ENCODE measurements at regions not wholly inside any gene's neighbourhood (a gene's known extent, or its start where the extent isn't known, plus 50 kb on each side); places are given as distances from the start of the nearest gene placed in this dataset.

DNA sequence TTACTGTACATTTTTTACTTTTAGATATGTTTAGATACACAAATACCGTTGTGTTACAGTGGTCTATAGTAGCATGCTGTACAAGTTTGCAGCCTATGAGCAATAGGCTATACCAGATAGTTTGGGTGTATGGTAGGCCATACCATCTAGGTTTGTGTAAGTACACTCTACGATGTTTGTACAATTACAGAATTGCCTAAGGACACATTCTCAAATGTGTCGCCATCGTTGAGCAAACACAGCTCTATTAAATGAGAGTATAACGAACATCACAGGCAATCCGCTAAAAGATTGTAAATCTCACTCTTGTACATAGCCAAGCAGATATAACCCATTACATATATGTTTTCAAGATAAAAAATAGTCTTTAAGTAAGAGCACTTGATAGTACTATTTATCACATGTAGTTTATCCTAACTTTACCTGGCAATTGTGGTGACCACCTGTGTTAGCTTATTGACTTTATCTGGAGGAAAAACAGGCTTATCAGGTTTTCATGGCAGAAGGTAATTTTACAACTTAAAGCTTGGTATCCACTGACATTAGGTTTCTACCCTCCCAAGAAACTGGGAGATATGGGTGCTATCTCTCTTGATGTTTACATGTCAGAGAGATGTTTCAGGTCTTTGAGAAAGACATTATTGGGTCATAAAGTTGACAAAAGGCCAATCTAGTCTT is 898.7 kb downstream of the NSUN3 start:
- peaks cover 6% of the 10 kb centered on the region for H3K9me3 Mint-ChIP-seq

DNA sequence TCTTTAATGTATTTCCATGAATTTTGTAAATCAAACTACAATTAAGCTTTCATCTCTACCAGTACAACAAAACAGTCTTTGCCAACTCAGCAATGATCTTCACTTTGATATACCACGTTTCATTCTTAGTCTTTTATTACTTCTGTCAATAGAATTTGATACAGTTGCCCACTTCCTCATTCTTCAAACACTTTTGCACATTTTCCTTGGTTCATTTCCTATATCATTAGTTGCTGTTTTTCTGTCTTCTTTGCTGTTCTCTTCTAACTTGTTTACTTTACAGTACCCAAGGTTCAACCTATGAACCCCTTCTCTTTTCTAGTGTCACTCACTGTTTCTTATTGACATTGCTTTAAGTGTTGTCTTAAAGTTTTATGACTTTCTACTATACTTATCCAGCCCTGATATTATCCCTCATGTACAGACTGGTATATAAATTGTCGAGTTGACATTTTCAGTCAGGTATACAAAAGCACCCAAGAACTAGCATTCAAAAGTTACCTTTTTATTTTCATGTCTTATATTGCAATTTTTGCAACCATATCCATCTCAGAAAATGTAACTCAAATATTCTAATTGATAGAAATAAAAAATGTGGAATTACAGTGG is 903.1 kb downstream of the NSUN3 start:
- Mint-ChIP-seq H3K4me1 (ENCODE audit: low read depth) (no peaks in the 10 kb centered on the region), H3K27ac (no peak overlapping the region), H3K36me3 (ENCODE audit: low read depth) (no peaks in the 10 kb centered on the region), H3K27me3 (ENCODE audit: low read depth) (no peaks in the 10 kb centered on the region), H3K9me3 (peaks cover 15% of the 10 kb centered on the region), H3K4me3 (no peak overlapping the region)
- DNase-seq (ENCODE audit: low spot score): no peak

More for the DNA sequence above, 898.7 kb downstream of the NSUN3 start:
- Mint-ChIP-seq H3K4me3 (no peak overlapping the region), H3K27me3 (ENCODE audit: low read depth) (no peaks in the 10 kb centered on the region), H3K36me3 (ENCODE audit: low read depth) (no peaks in the 10 kb centered on the region), H3K27ac (no peak overlapping the region), H3K4me1 (ENCODE audit: low read depth) (no peaks in the 10 kb centered on the region)
- no peak for DNase-seq (ENCODE audit: low spot score)

DNA sequence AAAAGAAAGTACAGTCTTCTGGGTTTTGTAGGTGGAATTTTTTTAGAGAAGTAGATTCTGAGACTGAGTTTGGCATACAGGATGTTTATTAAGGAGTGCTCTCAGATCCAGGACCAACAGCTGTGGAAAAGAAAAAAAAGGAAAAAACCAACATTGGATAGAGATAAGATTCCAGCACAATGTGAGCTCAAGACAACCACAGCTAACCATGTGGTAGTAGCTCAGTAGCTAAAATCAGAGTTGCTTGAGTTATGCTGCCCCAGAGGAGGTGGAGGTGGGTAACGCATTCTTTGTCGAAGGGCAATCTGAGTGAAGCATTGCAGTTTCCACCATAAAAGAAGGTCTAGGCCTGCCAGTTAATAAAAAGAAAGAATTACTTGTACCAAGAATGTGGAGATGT is 904.3 kb downstream of the NSUN3 start:
- Mint-ChIP-seq H3K4me1 (ENCODE audit: low read depth) (no peaks in the 10 kb centered on the region), H3K36me3 (ENCODE audit: low read depth) (no peaks in the 10 kb centered on the region), H3K27ac (no peak overlapping the region), H3K4me3 (no peak overlapping the region), H3K9me3 (peaks cover 20% of the 10 kb centered on the region), H3K27me3 (ENCODE audit: low read depth) (no peaks in the 10 kb centered on the region)
- no peak for DNase-seq (ENCODE audit: low spot score)

DNA sequence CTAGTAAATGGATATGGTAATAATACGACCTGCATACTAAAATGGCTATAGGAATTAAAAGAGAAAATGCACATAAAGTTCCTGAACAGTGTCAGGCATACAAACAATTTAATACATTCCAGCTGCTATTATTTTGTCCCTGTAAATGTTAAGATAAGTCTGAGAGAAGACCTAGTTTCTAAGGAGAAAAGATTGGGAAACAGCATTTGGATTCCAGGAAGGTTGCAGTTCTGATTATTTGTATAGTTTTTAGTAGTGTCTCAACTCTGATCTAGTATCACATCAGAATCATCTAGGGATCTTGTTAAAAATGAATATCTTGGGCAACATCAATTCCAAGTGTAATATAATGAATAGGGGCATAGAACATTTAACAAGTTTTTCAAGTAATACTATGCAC is 905.7 kb downstream of the NSUN3 start:
- Mint-ChIP-seq H3K4me1 (ENCODE audit: low read depth) (no peaks in the 10 kb centered on the region), H3K27ac (no peak overlapping the region), H3K36me3 (ENCODE audit: low read depth) (no peaks in the 10 kb centered on the region), H3K9me3 (peaks cover 20% of the 10 kb centered on the region), H3K27me3 (ENCODE audit: low read depth) (no peaks in the 10 kb centered on the region), H3K4me3 (no peak overlapping the region)
- DNase-seq (ENCODE audit: low spot score): no peak

DNA sequence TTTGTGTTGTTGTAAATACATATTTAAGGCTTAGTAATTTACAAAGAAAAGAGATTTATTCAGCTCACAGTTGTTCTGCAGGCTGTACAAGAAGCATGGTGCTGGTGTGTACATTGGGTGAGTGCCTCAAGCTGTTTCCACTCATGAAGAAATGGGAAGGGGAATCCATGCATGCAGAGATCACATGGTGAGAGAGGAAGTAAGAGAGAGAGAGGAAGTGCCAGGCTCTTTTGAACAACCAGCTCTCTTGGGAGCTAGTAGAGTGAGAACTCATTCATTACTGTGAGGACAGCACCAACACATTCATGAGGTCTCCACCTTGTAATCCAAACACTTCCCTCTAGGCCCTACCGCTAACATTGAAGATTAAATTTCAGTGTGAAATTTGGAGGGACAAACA is 909.2 kb downstream of the NSUN3 start:
- DNase-seq (ENCODE audit: low spot score): no peak
- Mint-ChIP-seq H3K36me3 (ENCODE audit: low read depth) (no peaks in the 10 kb centered on the region), H3K4me3 (no peak overlapping the region), H3K9me3 (peaks cover 26% of the 10 kb centered on the region), H3K4me1 (ENCODE audit: low read depth) (no peaks in the 10 kb centered on the region), H3K27ac (no peak overlapping the region), H3K27me3 (ENCODE audit: low read depth) (no peaks in the 10 kb centered on the region)

DNA sequence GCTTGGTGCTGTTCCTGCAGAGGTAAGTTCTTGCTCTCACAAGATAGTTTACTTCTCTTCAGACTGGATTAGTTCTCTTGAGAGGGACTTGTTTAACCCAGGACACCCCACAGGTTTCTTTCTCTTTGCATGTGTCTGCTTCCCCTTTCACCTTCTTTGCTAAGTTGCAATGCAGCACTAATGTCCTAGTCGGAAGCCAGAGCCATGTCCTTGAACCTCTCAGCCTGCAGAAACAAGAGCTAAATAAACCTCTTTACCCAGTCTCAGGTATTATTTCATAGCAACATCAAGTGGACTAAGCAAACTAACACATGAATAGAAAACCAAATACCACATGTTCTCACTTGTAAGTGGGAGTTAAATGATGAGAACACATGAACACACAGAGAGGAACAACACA is 915.2 kb downstream of the NSUN3 start:
- no peak overlapping the region for H3K4me3 Mint-ChIP-seq
- H3K4me1 Mint-ChIP-seq (ENCODE audit: low read depth): no peaks in the 10 kb centered on the region
- H3K36me3 Mint-ChIP-seq (ENCODE audit: low read depth): no peaks in the 10 kb centered on the region
- H3K9me3 Mint-ChIP-seq: peaks cover 18% of the 10 kb centered on the region
- no peaks in the 10 kb centered on the region for H3K27me3 Mint-ChIP-seq (ENCODE audit: low read depth)
- no peak for DNase-seq (ENCODE audit: low spot score)
- no peak overlapping the region for H3K27ac Mint-ChIP-seq

DNA sequence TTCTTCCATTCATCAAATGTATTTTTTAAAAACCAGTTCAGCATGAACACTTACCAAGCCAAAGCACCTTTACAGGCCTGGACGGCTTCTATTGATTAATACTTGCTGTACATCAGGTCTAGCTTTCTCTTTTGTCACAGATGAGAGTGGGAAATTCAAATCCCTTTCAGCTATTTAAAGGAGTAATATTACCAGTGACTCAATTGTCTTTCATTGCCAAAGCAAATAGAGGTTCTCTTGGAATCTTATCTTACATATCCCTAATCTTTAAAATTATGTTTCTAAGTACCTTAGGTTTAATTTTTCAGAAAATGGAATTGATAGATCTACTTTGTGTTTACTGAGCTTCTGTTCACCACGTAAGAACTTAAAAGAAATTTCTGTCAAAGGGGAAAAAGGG is 922.9 kb downstream of the NSUN3 start:
- no peak for DNase-seq (ENCODE audit: low spot score)
- Mint-ChIP-seq H3K36me3 (ENCODE audit: low read depth) (no peaks in the 10 kb centered on the region), H3K4me1 (ENCODE audit: low read depth) (no peaks in the 10 kb centered on the region), H3K9me3 (peaks cover 20% of the 10 kb centered on the region), H3K4me3 (no peak overlapping the region), H3K27me3 (ENCODE audit: low read depth) (no peaks in the 10 kb centered on the region), H3K27ac (no peak overlapping the region)

DNA sequence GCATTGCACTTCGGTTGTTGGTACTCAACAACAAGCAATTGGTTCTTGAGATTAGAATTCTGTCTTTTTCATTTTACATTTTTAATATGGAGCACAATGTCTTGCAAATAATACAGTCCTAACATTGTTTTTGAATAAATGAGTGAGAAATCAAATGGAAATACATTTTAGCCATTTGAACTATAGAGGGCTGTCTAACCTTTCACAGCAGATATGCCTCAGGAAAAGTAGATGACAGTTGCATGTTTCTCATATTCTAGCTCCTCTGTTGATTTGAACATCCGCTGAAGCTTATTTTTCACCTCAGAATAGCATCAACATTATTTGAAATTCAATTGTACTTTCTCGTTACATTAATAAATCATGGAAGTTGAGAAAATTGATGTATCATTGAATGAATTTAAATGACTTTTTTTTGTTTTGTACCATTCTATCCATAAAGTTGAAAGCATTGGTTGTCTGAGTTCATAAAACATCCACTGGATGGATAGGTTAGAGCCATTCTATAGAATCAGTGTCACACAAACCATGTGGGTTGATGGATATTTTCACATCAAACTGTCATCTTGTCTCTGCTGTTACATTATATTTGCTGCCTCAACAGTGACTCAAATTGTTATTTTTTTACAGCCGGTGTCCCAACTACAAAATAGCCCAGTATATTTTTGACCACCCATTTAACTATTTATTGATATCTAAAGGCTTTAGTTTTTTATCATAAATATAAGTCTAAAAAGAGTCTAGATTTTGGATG is 928.3 kb downstream of the NSUN3 start:
- no peak overlapping the region for H3K4me3 Mint-ChIP-seq
- H3K9me3 Mint-ChIP-seq: peaks cover 32% of the 10 kb centered on the region
- no peaks in the 10 kb centered on the region for H3K27me3 Mint-ChIP-seq (ENCODE audit: low read depth)
- DNase-seq (ENCODE audit: low spot score): no peak
- no peaks in the 10 kb centered on the region for H3K4me1 Mint-ChIP-seq (ENCODE audit: low read depth)
- no peaks in the 10 kb centered on the region for H3K36me3 Mint-ChIP-seq (ENCODE audit: low read depth)
- H3K27ac Mint-ChIP-seq: no peak overlapping the region

DNA sequence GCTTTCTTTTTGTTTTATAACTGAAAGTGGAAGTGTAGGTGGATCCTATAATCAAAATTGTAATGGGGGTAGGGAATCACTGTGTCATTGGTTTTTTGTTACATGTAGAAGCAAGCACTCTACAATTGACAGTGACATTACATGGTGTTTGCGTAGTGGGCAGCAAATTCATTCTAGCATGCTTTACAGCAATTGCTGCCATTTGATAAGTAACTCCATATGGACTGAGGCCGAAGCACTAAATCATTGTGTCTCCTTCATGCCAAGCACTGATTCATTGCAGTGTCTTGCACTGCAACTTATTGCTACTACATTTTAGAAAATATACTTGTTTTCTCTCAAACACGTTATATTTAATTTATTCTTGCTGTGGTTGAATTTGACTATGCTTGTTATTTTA is 933.9 kb downstream of the NSUN3 start:
- H3K36me3 Mint-ChIP-seq (ENCODE audit: low read depth): no peaks in the 10 kb centered on the region
- no peak for DNase-seq (ENCODE audit: low spot score)
- no peak overlapping the region for H3K4me3 Mint-ChIP-seq
- no peaks in the 10 kb centered on the region for H3K4me1 Mint-ChIP-seq (ENCODE audit: low read depth)
- peaks cover 17% of the 10 kb centered on the region for H3K9me3 Mint-ChIP-seq
- H3K27ac Mint-ChIP-seq: no peak overlapping the region
- H3K27me3 Mint-ChIP-seq (ENCODE audit: low read depth): no peaks in the 10 kb centered on the region

DNA sequence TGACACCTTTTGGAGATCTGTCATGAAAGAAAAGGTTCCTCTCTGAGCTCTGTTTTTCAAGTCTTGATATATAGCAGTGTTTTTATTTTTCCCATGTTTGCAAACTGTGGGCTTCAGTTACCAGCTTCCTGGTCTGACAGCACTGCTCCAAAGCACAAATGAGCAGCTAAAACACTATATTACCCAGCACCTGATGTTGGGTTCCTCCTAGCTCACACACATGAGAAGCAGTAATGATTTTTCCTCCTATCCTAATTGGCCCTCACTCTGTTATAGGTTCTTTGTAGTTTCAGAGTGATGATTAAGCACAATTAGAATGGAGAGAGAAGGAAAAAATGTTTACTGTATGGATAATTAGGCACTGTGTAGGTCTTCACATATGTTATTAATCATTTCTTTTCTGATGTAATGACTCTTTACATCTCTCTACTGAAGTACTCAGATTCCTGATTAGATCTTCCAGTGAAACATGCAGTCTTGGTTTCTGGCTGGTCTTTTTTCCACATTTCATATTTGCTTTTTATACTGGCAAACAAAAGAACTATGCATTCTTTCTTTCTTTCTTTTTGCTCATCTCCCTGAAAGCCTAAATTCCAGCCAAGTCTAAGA is 939.7 kb downstream of the NSUN3 start:
- no peak overlapping the region for H3K4me3 Mint-ChIP-seq
- DNase-seq (ENCODE audit: low spot score): no peak
- no peak overlapping the region for H3K27ac Mint-ChIP-seq
- peaks cover 12% of the 10 kb centered on the region for H3K9me3 Mint-ChIP-seq
- H3K27me3 Mint-ChIP-seq (ENCODE audit: low read depth): no peaks in the 10 kb centered on the region
- no peaks in the 10 kb centered on the region for H3K4me1 Mint-ChIP-seq (ENCODE audit: low read depth)
- H3K36me3 Mint-ChIP-seq (ENCODE audit: low read depth): no peaks in the 10 kb centered on the region

DNA sequence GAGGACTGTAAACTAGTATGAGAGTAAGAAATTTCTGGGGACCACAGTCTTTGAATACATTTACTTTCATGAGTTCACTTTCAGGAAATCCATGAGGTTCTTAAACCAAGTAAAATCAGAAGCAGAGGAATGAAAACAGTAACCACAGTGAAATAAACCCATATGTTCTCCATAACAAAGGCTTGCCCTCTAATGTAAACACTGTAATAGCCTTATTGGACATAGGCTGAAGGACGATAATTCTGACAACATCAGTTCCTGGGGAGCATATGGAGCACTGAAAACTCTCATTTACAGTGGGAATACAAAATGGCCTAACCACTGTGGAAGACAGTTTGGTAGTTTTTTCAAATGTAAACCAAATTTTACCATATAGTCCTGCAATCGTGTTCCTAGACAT is 965.8 kb downstream of the NSUN3 start:
- Mint-ChIP-seq H3K4me1 (ENCODE audit: low read depth) (no peaks in the 10 kb centered on the region), H3K36me3 (ENCODE audit: low read depth) (no peaks in the 10 kb centered on the region), H3K9me3 (peaks cover 20% of the 10 kb centered on the region), H3K4me3 (no peak overlapping the region), H3K27ac (no peak overlapping the region), H3K27me3 (ENCODE audit: low read depth) (no peaks in the 10 kb centered on the region)
- DNase-seq (ENCODE audit: low spot score): no peak

DNA sequence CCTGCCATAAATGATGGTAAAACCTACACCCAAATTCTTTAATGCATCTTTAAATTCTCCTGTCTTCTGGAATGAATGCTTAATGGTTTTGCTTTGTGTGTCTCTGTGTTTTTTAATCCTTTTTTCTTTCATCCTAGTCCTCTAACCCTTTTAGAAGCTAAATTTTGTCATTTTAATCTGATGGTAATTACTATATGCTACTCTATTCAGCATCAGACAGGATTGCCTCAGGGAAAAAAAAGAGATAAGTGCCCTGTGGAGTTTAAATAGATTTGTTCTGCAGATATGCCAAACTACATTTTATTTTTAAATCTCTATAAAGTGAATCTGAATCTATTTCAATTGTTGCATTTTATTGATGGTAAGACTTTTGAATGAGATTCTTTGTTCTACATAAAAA is 966.8 kb downstream of the NSUN3 start:
- Mint-ChIP-seq H3K9me3 (peaks cover 23% of the 10 kb centered on the region), H3K27ac (no peak overlapping the region), H3K4me3 (no peak overlapping the region), H3K27me3 (ENCODE audit: low read depth) (no peaks in the 10 kb centered on the region), H3K36me3 (ENCODE audit: low read depth) (no peaks in the 10 kb centered on the region), H3K4me1 (ENCODE audit: low read depth) (no peaks in the 10 kb centered on the region)
- no peak for DNase-seq (ENCODE audit: low spot score)

DNA sequence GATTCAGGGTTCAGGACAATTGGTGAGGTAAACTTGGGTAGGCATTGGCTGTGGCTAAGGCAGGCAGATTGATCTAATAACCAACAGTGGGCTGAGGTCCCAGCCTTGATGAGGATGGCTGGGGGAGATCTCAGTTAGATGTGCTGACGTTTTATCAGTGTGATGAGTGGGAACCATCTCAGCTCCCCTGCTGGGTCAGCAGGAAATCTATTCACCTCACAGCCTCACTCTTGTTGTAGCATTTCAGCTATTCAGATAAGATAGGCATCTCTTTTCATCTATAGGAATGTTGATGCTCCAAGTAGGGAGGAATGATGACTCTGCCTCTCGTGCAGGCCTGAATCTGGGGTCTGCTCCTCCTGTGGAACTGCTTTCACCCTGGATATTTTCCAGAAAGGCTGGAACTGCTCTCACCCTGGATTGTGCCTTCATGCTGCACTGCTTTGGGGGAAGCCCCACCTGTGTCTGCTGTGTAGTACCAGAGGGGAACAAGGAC is 973.7 kb downstream of the NSUN3 start:
- Mint-ChIP-seq H3K4me3 (no peak overlapping the region), H3K27ac (no peak overlapping the region), H3K27me3 (ENCODE audit: low read depth) (no peaks in the 10 kb centered on the region), H3K4me1 (ENCODE audit: low read depth) (no peaks in the 10 kb centered on the region), H3K36me3 (ENCODE audit: low read depth) (no peaks in the 10 kb centered on the region), H3K9me3 (peaks cover 44% of the 10 kb centered on the region)
- no peak for DNase-seq (ENCODE audit: low spot score)

DNA sequence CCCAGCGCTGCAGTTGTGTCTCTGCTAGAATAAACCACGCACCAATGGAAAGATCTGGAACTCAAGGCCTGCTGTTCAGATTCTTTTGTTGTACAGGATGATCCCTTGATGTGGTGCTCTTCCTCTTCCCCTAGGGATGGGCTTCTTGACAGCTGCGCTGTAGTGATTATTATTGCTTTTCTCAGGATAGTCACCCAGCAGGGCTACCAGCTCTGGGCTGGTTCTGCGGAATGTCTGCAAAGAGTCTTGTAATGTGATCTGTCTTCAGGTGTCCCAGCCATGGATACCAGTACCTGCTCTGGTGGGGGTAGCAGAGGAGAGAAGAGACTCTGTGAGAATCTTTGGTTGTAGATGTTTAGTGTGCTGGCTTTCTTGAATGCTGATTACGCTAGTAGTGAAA is 974.2 kb downstream of the NSUN3 start:
- Mint-ChIP-seq H3K9me3 (peaks cover 41% of the 10 kb centered on the region), H3K4me3 (no peak overlapping the region), H3K27ac (no peak overlapping the region), H3K4me1 (ENCODE audit: low read depth) (no peaks in the 10 kb centered on the region), H3K36me3 (ENCODE audit: low read depth) (no peaks in the 10 kb centered on the region), H3K27me3 (ENCODE audit: low read depth) (no peaks in the 10 kb centered on the region)
- no peak for DNase-seq (ENCODE audit: low spot score)

All from T-helper 2 cell treated with Interferon-gamma antibody and Interleukin-4, amounts not matched to agents 5 μg/mL and 100 μg/mL, for 36 hours (primary cell).